Skeletal muscle cell (primary cell): ENCODE measurements at regions not wholly inside any gene's neighbourhood (a gene's known extent, or its start where the extent isn't known, plus 50 kb on each side); places are given as distances from the start of the nearest gene placed in this dataset.

Experiments
- DNase-seq: peaks from one replicate; pipeline ENCODE4 v3.0.0-alpha.2; 2010; ENCODE audit warnings: low read depth
- H3K4me3 ChIP-seq: 2 replicates; pipeline ENCODE4 v1.5.1; 2011; ENCODE audit warnings: low read depth, mild to moderate bottlenecking, control low read depth, low read length, moderate library complexity

DNA sequence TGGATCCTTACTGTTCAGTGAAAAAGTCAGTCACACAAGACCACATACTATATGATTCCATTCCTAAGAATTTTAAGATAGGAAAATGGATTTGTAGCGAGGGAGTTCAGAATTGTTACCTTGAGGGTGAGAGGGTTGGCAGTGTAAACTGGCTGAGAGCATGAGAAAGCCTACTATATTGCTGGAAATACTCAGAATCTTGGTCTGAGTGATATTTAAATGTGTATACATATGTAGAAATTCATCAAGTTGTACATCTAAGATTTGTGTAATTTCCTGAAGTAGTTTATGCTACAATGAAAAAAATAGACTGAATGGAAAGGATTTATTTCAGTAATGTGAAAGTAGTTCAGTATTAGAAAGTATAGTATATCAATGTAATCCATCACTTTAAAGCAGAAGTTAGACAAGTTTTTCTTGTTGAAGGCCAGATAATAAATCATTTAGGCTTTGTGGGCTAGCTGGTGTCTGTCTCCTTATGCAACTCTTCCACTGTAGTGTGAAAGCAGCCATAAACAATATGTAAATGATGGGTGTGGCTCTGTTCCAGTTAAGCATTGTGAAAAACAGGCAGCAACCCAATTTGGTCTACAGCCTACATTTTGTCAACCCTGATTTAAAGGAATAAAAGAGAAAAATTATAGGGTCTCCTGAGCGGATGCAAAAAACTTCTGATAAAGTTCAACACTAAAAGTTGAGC, 127.2 kb upstream of the THY1 start:
- no peak for DNase-seq
- no peak overlapping the region for H3K4me3 ChIP-seq

GRCh38 chr11:119547511-119547910, 124.5 kb upstream of the THY1 start:
- no peak overlapping the region for H3K4me3 ChIP-seq
- DNase-seq, result no peak

GRCh38 chr11:119545978-119546915, 123.3 kb upstream of the THY1 start:
- no peak overlapping the region for H3K4me3 ChIP-seq
- no peak for DNase-seq

- DNase-seq, result no peak
- no peak overlapping the region for H3K4me3 ChIP-seq
Observed at GRCh38 chr11:119540370-119541125, 117.6 kb upstream of the THY1 start.

DNA sequence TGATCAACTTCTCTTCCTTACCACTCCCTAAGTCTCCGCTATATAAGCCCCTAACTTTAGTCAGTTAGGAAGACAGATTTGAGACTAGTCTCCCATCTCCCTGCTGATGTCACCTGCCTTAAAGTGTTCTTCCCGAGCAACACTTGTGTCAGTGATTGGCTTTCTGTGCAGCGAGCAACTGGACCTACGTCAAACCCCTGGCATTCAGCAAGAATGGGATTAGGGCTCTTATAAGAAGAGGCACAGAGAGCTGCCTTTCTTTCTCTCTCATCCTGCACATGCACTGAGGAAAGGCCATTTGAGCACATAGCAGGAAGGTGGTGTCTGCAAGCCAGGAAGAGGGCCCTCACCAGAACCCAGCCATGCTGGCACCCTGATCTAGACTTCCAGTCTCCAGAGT, 116.6 kb upstream of the THY1 start:
- no peak overlapping the region for H3K4me3 ChIP-seq
- no peak for DNase-seq

DNA sequence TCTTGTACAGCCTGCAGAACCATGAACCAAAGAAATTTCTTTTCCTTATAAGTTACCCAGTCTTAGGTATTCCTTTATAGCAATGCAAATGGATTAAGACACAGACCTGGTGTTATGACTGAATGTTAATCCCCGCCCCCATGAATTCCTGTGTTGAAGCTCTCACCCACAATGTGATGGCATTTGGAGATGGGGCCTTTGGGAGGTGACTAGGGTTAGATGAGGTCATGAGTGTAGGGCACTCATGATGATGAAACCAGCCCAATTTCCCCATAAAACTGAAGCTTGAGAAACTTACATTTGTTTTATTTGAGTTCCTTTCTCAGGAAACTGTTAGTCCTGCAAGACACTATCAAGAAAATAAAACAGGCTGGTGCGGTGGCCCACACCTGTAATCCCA, 115.8 kb upstream of the THY1 start:
- no peak overlapping the region for H3K4me3 ChIP-seq
- DNase-seq, result no peak

DNA sequence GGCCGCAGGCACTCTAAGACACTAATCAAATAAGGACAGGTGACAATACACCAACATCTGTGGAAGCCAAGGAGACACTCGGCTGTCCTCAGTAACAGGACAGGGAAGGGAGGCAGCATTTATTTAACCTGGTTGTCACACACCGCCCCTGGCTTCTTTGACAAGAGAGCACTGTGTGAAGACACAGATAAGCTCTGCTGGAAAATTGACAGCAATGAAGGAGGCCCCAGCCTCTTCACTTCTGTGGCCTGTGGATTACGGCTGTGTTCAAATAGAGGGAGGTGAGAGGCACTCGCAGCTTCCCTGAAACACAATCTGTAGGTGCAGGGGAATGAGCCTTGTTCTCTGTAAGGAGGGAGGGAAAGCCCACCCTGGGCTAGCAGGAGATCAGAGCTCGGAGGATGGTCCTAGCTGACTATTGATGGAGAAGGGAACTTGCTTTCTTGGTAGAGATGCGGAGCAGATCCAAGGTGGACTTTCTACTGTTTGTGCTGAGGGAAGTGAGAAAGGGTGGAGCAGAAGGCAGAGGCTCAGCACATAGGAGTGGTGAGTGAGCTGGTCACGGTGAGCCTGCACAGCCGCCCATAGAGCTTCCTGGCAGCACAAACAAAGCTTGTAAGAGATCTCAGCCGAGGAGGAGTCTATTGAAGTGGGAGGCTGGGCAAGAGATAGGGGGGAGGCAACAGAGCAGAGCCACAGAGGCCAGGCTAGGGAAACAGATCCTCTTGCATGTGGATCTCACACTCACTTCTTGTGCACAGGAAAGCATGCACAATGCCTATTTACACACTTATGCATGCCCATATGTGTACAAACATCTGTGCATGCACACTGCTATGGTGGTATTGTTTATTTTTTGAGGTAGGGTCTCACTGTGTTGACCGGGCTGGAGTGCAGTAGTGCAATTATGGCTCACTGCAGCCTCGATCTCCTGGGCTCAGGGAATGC, 114.6 kb upstream of the THY1 start:
- DNase-seq, result no peak
- no peak overlapping the region for H3K4me3 ChIP-seq

GRCh38 chr11:119536801-119537200, 113.8 kb upstream of the THY1 start:
- DNase-seq, result no peak
- H3K4me3 ChIP-seq, result no peak overlapping the region

DNA sequence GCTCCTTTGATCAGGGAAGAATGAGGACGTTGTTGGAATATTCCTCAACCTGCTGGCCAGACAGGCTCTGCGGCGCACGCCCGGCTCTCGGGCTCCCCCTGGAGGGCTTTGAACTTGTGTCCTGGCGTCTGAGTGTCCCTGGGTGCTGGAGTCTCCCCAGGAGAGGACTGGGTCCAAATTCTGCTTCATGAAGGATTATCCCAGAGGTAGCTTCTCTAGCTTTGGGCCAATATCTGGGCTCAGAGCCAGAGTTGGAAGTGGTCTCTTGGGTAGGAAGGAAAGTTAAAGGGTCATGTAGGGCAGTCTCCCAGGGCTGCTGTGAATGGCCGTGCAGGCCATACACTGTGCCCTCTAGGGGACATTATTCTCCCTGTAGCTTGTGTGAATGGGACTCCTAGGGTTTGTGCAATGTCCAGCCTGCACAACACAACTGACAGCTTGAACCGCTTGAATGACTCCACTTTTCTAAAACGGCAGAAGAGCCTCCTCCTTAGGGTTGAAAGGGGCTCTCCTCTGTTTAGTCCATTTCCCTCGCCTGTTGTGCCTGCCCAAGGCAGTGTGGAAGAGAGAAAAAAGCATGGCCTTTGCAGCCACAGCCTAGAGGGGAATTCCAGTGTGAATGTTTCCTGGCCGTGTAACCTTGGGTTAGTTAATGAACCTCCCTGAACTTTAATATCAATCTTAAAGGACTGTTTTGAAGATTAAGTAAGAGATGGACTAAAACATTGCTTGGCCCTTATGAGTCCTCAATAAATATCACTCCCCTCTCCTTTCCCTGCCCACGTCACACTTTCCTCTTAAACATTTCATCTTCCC, 111.2 kb upstream of the THY1 start:
- no peak overlapping the region for H3K4me3 ChIP-seq
- no peak for DNase-seq

DNA sequence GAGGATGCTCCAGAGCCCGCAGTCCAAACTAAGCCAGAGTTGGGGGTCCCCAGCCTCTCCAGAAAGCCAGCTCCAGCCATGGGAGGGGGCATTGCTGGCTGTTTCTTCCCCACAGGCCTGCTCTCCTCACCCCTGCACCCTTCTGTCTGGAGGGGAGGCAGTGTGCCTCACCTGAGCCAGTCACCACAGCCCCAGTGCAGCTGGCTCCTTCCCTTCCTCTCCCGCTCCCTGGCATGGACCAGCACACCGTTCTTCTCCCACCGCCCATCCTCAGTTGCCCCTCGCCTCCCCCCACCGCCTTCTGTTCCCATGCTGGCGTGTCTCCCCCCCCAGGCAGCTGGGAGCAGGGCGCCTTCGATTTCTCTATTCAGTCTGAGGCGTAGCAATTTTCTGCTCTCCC, 110.5 kb upstream of the THY1 start:
- H3K4me3 ChIP-seq, result no peak overlapping the region
- no peak for DNase-seq

GRCh38 chr11:119532551-119532950, 109.6 kb upstream of the THY1 start:
- no peak for DNase-seq
- H3K4me3 ChIP-seq, result no peak overlapping the region

DNA sequence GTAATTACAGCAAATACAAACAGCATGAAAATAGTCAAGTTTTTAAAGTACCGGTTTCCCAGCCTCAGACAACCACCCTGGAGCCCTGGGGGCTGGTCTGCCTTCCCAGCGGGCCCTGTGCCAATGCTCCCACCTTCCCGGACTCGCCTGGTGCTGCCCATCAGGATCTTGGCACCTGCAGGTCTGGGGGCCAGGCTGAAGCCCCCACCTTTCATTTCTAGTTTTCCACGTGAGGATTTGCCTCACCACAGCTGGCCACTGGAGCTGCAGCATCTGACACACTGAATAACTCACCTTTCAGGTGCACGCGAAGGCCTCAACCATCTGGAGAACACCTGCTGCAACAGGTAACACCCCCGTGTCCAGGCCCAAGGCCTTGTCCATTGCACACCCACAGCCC, 108.7 kb upstream of the THY1 start:
- DNase-seq, result no peak
- H3K4me3 ChIP-seq, result no peak overlapping the region

DNA sequence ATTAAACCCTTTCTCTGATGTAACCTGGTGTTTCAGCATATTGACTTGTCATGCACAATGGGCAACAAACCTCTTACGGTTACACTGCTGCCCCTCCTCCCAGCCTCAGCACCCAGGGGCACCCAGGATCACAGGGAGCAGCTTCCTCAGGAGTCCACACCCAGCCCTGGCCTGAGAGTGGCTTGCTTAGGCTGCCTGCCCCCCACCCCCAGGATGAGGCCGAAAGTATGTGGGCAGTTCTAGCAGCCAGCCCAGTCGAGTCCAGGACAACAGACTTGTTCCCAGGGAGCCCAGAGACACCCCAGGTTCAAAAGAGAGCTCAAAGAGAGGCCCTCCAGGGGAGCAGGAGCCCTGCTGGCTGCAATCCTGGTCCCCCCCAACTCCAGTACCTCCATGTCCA, 108.1 kb upstream of the THY1 start:
- H3K4me3 ChIP-seq, result no peak overlapping the region
- no peak for DNase-seq

GRCh38 chr11:119530509-119530908, 107.5 kb upstream of the THY1 start:
- DNase-seq, result no peak
- H3K4me3 ChIP-seq, result no peak overlapping the region

DNA sequence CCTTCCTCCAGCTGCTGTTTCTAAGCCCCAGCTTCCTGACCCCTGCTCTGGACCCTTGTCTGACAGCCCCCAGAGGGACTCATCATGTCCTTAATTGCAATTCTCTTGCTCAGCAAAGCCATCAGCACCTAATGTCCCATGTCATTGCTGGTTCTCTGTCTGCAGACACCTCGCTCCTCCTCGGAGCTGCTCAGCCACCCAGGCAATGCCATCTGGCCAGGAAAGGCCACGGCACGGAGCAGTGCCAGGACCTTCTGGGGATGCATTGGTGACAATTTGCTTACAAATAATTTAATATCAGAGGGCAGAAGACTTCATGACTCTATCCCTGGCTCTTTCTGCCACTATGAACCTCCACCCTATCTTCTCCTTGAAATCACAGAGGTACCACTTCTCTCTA, 107.0 kb upstream of the THY1 start:
- DNase-seq, result no peak

GRCh38 chr11:119529063-119529845, 106.3 kb upstream of the THY1 start:
- no peak for DNase-seq
- no peak overlapping the region for H3K4me3 ChIP-seq

More for the DNA sequence above, 107.0 kb upstream of the THY1 start:
- H3K4me3 ChIP-seq, result no peak overlapping the region

- DNase-seq, result no peak
- H3K4me3 ChIP-seq, result no peak overlapping the region
Observed at GRCh38 chr11:119525867-119526196, 102.9 kb upstream of the THY1 start.
